NCI-H82 (cell line): ENCODE measurements at regions not wholly inside any gene's neighbourhood (a gene's known extent, or its start where the extent isn't known, plus 50 kb on each side); places are given as distances from the start of the nearest gene placed in this dataset.
A peak's percentile ranks its signal among the peaks of the same experiment; 100 is the strongest.
"Not testable (repeated sequence)": the region's sequence is repeated elsewhere in the genome, so short reads cannot be mapped to it uniquely, and the experiment has no call there.

Source experiments
- DNase-seq: peaks from one replicate; lab custom pipeline; 2025; lab: John Stamatoyannopoulos, UW

- no peak for DNase-seq
These were observed 299.2 kb downstream of the INSIG2 start for GRCh38 chr2:118387509-118387908.

GRCh38 chr2:118386641-118387302, 298.5 kb downstream of the INSIG2 start:
- DNase-seq, result no peak

GRCh38 chr2:118380915-118381653, 292.8 kb downstream of the INSIG2 start:
- no peak for DNase-seq

- DNase-seq, result no peak
These were observed 287.7 kb downstream of the INSIG2 start for GRCh38 chr2:118375907-118376485.

- no peak for DNase-seq
These were observed 286.9 kb downstream of the INSIG2 start for GRCh38 chr2:118374974-118375755.

- peak; percentile 43 for DNase-seq
These were observed 284.9 kb downstream of the INSIG2 start for GRCh38 chr2:118372886-118373830.

- DNase-seq, result peak; percentile 55
These were observed 283.2 kb downstream of the INSIG2 start for GRCh38 chr2:118371515-118371914.

- DNase-seq, result not testable (repeated sequence)
These were observed 281.2 kb downstream of the INSIG2 start for GRCh38 chr2:118369521-118369920.

GRCh38 chr2:118363604-118364003, 275.3 kb downstream of the INSIG2 start:
- no peak for DNase-seq

GRCh38 chr2:118356051-118356450, 267.8 kb downstream of the INSIG2 start:
- no peak for DNase-seq

GRCh38 chr2:118351796-118352195, 263.5 kb downstream of the INSIG2 start:
- no peak for DNase-seq

GRCh38 chr2:118350621-118351020, 262.4 kb downstream of the INSIG2 start:
- DNase-seq, result no peak

- no peak for DNase-seq
These were observed 261.1 kb downstream of the INSIG2 start for GRCh38 chr2:118349365-118349764.

GRCh38 chr2:118348380-118349034, 260.2 kb downstream of the INSIG2 start:
- DNase-seq, result no peak

- DNase-seq, result no peak
These were observed 257.2 kb downstream of the INSIG2 start for GRCh38 chr2:118345465-118345864.

GRCh38 chr2:118340103-118340502, 251.8 kb downstream of the INSIG2 start:
- DNase-seq, result no peak

GRCh38 chr2:118339386-118339785, 251.1 kb downstream of the INSIG2 start:
- DNase-seq, result no peak

- peak; percentile 75 for DNase-seq
These were observed 245.4 kb downstream of the INSIG2 start for GRCh38 chr2:118333664-118334063.

GRCh38 chr2:118325321-118325955, 237.2 kb downstream of the INSIG2 start:
- DNase-seq, result no peak

- no peak for DNase-seq
These were observed 234.1 kb downstream of the INSIG2 start for GRCh38 chr2:118322406-118322805.
